ENCODE measurements at regions not wholly inside any gene's neighbourhood (a gene's known extent, or its start where the extent isn't known, plus 50 kb on each side); places are given as distances from the start of the nearest gene placed in this dataset.

DNA sequence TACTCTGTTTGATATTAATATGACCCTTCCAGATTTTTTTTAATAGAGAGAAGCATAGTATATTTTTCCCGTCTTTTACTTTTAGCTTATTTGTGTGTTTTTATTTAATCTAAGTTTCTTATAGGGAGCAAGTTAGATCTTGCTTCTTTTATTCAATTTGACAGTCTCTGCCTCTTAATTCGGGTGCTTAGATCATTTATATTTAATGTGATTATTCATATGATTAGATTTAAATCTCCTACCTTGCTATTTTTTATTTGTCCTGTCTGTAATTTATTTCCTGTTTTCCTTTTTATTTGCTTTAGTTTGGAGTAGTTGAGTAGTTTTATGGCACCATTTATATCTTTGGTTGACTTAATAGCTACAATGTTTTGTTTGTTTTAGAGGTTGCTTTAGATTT is 66.1 kb downstream of the GJD2 start:
- TF ChIP-seq, protein P1, sequence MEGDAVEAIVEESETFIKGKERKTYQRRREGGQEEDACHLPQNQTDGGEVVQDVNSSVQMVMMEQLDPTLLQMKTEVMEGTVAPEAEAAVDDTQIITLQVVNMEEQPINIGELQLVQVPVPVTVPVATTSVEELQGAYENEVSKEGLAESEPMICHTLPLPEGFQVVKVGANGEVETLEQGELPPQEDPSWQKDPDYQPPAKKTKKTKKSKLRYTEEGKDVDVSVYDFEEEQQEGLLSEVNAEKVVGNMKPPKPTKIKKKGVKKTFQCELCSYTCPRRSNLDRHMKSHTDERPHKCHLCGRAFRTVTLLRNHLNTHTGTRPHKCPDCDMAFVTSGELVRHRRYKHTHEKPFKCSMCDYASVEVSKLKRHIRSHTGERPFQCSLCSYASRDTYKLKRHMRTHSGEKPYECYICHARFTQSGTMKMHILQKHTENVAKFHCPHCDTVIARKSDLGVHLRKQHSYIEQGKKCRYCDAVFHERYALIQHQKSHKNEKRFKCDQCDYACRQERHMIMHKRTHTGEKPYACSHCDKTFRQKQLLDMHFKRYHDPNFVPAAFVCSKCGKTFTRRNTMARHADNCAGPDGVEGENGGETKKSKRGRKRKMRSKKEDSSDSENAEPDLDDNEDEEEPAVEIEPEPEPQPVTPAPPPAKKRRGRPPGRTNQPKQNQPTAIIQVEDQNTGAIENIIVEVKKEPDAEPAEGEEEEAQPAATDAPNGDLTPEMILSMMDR (IDR thresholded peaks at IDR 0.05) = no peak
- TF ChIP-seq POLR2A (IDR thresholded peaks at IDR 0.05) = no peak
- no peak for TF ChIP-seq EP300 (IDR thresholded peaks at IDR 0.05)

Data from tibial nerve (tissue), 4 donors.